RWPE2 (cell line): ENCODE measurements at regions not wholly inside any gene's neighbourhood (a gene's known extent, or its start where the extent isn't known, plus 50 kb on each side); places are given as distances from the start of the nearest gene placed in this dataset.
A peak's percentile ranks its signal among the peaks of the same experiment; 100 is the strongest.

Experiments
- ATAC-seq: fragments of 200-7000 bp; cut with Tn5 transposase; 3 replicates; pipeline ENCODE4 v1.9.1; 2021; ENCODE audit warnings: low read depth
- DNase-seq: peaks from one replicate; pipeline ENCODE4 v3.0.0-alpha.2; 2020; ENCODE audit warnings: low spot score
- H3K27ac ChIP-seq: fragments of 450-650 bp; 2 replicates; pipeline ENCODE4 v1.5.1; 2017; ENCODE audit warnings: mild to moderate bottlenecking; ENCODE audit not compliant: poor library complexity, severe bottlenecking
- H3K27me3 ChIP-seq: fragments of 250-450 bp; sonication (Bioruptor Pico); 2 replicates; pipeline ENCODE4 v1.5.1; 2021; ENCODE audit warnings: mild to moderate bottlenecking, moderate library complexity; ENCODE audit not compliant: insufficient read depth, poor library complexity, severe bottlenecking
- H3K36me3 ChIP-seq: fragments of 250-450 bp; sonication (Bioruptor Pico); 2 replicates; pipeline ENCODE4 v1.5.1; 2020; ENCODE audit warnings: low read depth, mild to moderate bottlenecking, moderate library complexity
- H3K4me1 ChIP-seq: fragments of 250-450 bp; sonication (Bioruptor Pico); 2 replicates; pipeline ENCODE4 v1.5.1; 2021; ENCODE audit warnings: mild to moderate bottlenecking, moderate library complexity; ENCODE audit not compliant: insufficient read depth, poor library complexity, severe bottlenecking
- H3K4me3 ChIP-seq: fragments of 250-450 bp; sonication (Bioruptor Pico); 2 replicates; pipeline ENCODE4 v1.5.1; 2021; ENCODE audit warnings: mild to moderate bottlenecking, moderate library complexity; ENCODE audit not compliant: severe bottlenecking
- H3K9me3 ChIP-seq: fragments of 250-450 bp; sonication (Bioruptor Pico); 2 replicates; pipeline ENCODE4 v1.5.1; 2021; ENCODE audit warnings: mild to moderate bottlenecking, moderate library complexity; ENCODE audit not compliant: severe bottlenecking
- CTCF ChIP-seq: fragments of 450-650 bp; IDR thresholded peaks from one replicate; pipeline ENCODE4 v1.5.1; 2017; ENCODE audit warnings: mild to moderate bottlenecking, moderate library complexity; ENCODE audit not compliant: poor library complexity, severe bottlenecking

- no peaks in the 10 kb centered on the region for H3K36me3 ChIP-seq
- no peaks in the 10 kb centered on the region for H3K4me1 ChIP-seq
- TF ChIP-seq CTCF, result no peak
- DNase-seq (no peak), ATAC-seq (no peak)
- no peaks in the 10 kb centered on the region for H3K9me3 ChIP-seq
- no peaks in the 10 kb centered on the region for H3K27me3 ChIP-seq
- H3K4me3 ChIP-seq, result no peak overlapping the region
- no peak overlapping the region for H3K27ac ChIP-seq
Observed at GRCh38 chr7:13067036-13067435, 379.6 kb downstream of the ARL4A start.

GRCh38 chr7:13068032-13068431, 380.6 kb downstream of the ARL4A start:
- Histone ChIP-seq H3K4me1 (no peaks in the 10 kb centered on the region), H3K27ac (no peak overlapping the region), H3K36me3 (no peaks in the 10 kb centered on the region), H3K4me3 (no peak overlapping the region), H3K9me3 (no peaks in the 10 kb centered on the region), H3K27me3 (no peaks in the 10 kb centered on the region)
- no peak for ATAC-seq
- no peak for DNase-seq
- no peak for TF ChIP-seq CTCF

GRCh38 chr7:13069841-13070240, 382.4 kb downstream of the ARL4A start:
- ATAC-seq, result no peak
- no peaks in the 10 kb centered on the region for H3K4me1 ChIP-seq
- no peaks in the 10 kb centered on the region for H3K27me3 ChIP-seq
- DNase-seq, result no peak
- no peak for TF ChIP-seq CTCF
- H3K27ac ChIP-seq, result no peak overlapping the region
- H3K9me3 ChIP-seq, result no peaks in the 10 kb centered on the region
- no peaks in the 10 kb centered on the region for H3K36me3 ChIP-seq
- H3K4me3 ChIP-seq, result no peak overlapping the region

GRCh38 chr7:13072014-13072413, 384.6 kb downstream of the ARL4A start:
- H3K4me3 ChIP-seq, result no peak overlapping the region
- no peaks in the 10 kb centered on the region for H3K27me3 ChIP-seq
- H3K4me1 ChIP-seq, result peaks cover under 1% of the 10 kb centered on the region
- no peak overlapping the region for H3K27ac ChIP-seq
- H3K36me3 ChIP-seq, result no peaks in the 10 kb centered on the region
- ATAC-seq (no peak), DNase-seq (no peak)
- no peaks in the 10 kb centered on the region for H3K9me3 ChIP-seq
- no peak for TF ChIP-seq CTCF

- Histone ChIP-seq H3K9me3 (no peaks in the 10 kb centered on the region), H3K27me3 (no peaks in the 10 kb centered on the region), H3K4me1 (peaks cover 11% of the 10 kb centered on the region), H3K36me3 (no peaks in the 10 kb centered on the region), H3K27ac (no peak overlapping the region), H3K4me3 (no peak overlapping the region)
- ATAC-seq (peak; percentile 97), DNase-seq (no peak)
- no peak for TF ChIP-seq CTCF
Observed at GRCh38 chr7:13077466-13077865, 390.0 kb downstream of the ARL4A start.
